Activated CD8-positive, alpha-beta T cell treated with anti-CD3 and anti-CD28 coated beads, Interleukin-2, amount 10 ng/mL, durations not matched to agents 7 days and 5 days (primary cell): ENCODE measurements at regions not wholly inside any gene's neighbourhood (a gene's known extent, or its start where the extent isn't known, plus 50 kb on each side); places are given as distances from the start of the nearest gene placed in this dataset.

ENCODE experiments used
- ATAC-seq: fragments of 150-1000 bp; cut with Tn5 transposase; one replicate; pipeline ENCODE4 v1.10.0; 2021; ENCODE audit warnings: moderate library complexity
- CTCF ChIA-PET: fragments of 350-600 bp; sonication (Branson Sonifier 250); formaldehyde crosslinking; loops from one replicate; lab custom pipeline; 2021; ENCODE audit warnings: antibody characterized with exemption; lab: Charles Lee
- POLR2A ChIA-PET: fragments of 350-600 bp; sonication (Branson Sonifier 250); formaldehyde crosslinking; loops from one replicate; lab custom pipeline; 2021; ENCODE audit warnings: antibody characterized with exemption; lab: Charles Lee
- DNase-seq: peaks from one replicate; pipeline ENCODE4 v3.0.0-alpha.2; 2020
- H3K27ac Mint-ChIP-seq: one replicate; pipeline ENCODE4 v1.8.0; 2021; ENCODE audit warnings: mild to moderate bottlenecking, mixed read lengths
- H3K27me3 Mint-ChIP-seq: one replicate; pipeline ENCODE4 v1.8.0; 2021; ENCODE audit warnings: low read depth, mixed read lengths
- H3K36me3 Mint-ChIP-seq: one replicate; pipeline ENCODE4 v1.8.0; 2021; ENCODE audit warnings: low read depth, mixed read lengths
- H3K4me1 Mint-ChIP-seq: one replicate; pipeline ENCODE4 v1.8.0; 2021; ENCODE audit warnings: low read depth, mixed read lengths
- H3K4me3 Mint-ChIP-seq: one replicate; pipeline ENCODE4 v1.8.0; 2021; ENCODE audit warnings: mild to moderate bottlenecking, mixed read lengths
- H3K9me3 Mint-ChIP-seq: one replicate; pipeline ENCODE4 v1.8.0; 2022; ENCODE audit warnings: mixed read lengths; ENCODE audit not compliant: insufficient read depth

- Mint-ChIP-seq H3K36me3 (no peaks in the 10 kb centered on the region), H3K27me3 (no peaks in the 10 kb centered on the region), H3K4me1 (no peaks in the 10 kb centered on the region), H3K27ac (no peak overlapping the region), H3K9me3 (no peaks in the 10 kb centered on the region), H3K4me3 (no peak overlapping the region)
- ChIA-PET CTCF (no interaction called here), POLR2A (no interaction called here)
- DNase-seq (no peak), ATAC-seq (no peak)
These were observed 647.6 kb downstream of the BRD1 start for GRCh38 chr22:49179886-49180682.

GRCh38 chr22:49179175-49179574, 648.5 kb downstream of the BRD1 start:
- Mint-ChIP-seq H3K4me3 (no peak overlapping the region), H3K9me3 (no peaks in the 10 kb centered on the region), H3K36me3 (no peaks in the 10 kb centered on the region), H3K27ac (no peak overlapping the region), H3K27me3 (peaks cover 3% of the 10 kb centered on the region), H3K4me1 (no peaks in the 10 kb centered on the region)
- ATAC-seq (no peak), DNase-seq (no peak)
- ChIA-PET CTCF (no interaction called here), POLR2A (no interaction called here)

DNA sequence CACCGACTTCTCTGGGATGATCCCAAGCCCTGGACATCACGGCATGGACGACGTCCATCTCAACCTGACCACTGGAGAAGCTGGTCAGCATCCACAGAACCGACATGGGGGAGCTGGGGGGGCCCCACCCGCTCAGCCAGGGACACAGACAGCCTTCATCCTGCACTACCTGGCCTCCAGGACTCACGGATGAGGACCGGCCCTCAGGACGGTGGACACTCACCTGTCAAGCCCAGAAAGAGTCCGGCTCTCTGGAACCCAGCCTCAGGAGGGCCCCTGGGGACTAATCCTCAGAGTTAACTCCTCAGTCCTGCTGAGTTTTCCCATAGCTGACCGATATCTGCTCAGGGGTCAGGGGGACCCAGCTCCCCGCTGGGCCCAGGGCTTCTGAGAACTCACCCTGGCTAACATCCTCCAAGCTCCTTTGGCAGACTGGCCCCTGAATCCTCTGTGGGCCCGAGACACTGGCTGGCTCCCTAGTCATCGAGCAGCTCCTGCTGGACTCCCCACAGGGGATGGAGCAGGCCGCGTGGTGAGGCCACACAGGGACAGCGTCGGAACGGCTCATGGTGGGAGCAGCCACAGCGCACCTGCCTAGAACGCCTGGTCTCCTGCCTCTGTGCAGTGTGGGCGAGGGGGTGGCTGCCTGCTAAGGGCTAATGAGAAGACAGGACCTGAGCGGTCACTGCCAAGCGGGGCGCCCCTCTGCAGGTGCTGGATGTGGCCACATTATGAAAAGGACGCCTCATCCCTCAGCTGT, 649.2 kb downstream of the BRD1 start:
- peaks cover 3% of the 10 kb centered on the region for H3K27me3 Mint-ChIP-seq
- DNase-seq (no peak), ATAC-seq (no peak)
- no peaks in the 10 kb centered on the region for H3K9me3 Mint-ChIP-seq
- no peaks in the 10 kb centered on the region for H3K4me1 Mint-ChIP-seq
- no peak overlapping the region for H3K4me3 Mint-ChIP-seq
- no peak overlapping the region for H3K27ac Mint-ChIP-seq
- ChIA-PET POLR2A (no interaction called here), CTCF (no interaction called here)
- no peaks in the 10 kb centered on the region for H3K36me3 Mint-ChIP-seq

DNA sequence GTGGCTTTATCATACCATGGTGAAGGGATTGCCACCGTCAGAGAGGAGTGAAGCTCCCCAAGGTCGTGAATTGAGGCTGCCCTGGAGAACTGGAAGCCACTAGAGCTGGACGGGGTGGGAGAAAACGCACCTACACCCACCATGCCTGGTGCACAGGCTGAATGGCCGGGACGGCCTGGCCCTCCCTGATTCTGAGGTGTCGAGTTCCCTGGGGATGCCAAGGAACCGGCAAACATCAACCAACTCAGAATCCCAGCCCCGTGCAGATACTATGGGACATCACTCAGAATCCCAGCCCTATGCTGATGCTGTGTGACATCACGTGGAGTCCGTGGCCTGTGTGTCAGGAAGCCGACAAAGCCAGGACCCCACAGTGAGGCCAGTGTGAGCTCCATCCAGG, 650.0 kb downstream of the BRD1 start:
- no peaks in the 10 kb centered on the region for H3K9me3 Mint-ChIP-seq
- no peaks in the 10 kb centered on the region for H3K4me1 Mint-ChIP-seq
- ATAC-seq, result no peak
- H3K27ac Mint-ChIP-seq, result no peak overlapping the region
- CTCF ChIA-PET, result no interaction called here
- no peak overlapping the region for H3K4me3 Mint-ChIP-seq
- no peak for DNase-seq
- no peaks in the 10 kb centered on the region for H3K36me3 Mint-ChIP-seq
- POLR2A ChIA-PET, result no interaction called here
- H3K27me3 Mint-ChIP-seq, result peaks cover 3% of the 10 kb centered on the region

DNA sequence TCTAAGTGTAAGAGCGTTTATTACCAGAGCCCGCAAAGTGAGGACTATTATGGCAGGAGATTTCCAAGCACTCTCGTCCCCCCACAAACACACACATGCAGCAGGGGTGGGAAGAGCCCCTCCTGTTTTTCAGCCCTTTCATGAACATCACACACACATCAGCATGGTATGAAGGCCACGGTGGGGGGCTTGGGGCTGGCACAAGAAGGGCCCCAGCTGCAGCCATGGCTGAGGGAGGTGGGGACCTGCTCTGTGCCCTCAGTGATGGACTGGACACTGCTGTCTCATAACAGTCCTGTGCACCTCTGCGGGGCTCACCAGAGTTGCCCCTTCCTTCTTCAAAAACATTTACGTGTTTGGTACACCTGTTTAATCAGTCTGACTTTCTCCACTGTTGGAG, 650.7 kb downstream of the BRD1 start:
- POLR2A ChIA-PET, result no interaction called here
- H3K4me3 Mint-ChIP-seq, result no peak overlapping the region
- no peak overlapping the region for H3K27ac Mint-ChIP-seq
- H3K4me1 Mint-ChIP-seq, result no peaks in the 10 kb centered on the region
- ATAC-seq, result no peak
- DNase-seq, result no peak
- H3K9me3 Mint-ChIP-seq, result no peaks in the 10 kb centered on the region
- CTCF ChIA-PET, result no interaction called here
- peaks cover 3% of the 10 kb centered on the region for H3K27me3 Mint-ChIP-seq
- H3K36me3 Mint-ChIP-seq, result no peaks in the 10 kb centered on the region

DNA sequence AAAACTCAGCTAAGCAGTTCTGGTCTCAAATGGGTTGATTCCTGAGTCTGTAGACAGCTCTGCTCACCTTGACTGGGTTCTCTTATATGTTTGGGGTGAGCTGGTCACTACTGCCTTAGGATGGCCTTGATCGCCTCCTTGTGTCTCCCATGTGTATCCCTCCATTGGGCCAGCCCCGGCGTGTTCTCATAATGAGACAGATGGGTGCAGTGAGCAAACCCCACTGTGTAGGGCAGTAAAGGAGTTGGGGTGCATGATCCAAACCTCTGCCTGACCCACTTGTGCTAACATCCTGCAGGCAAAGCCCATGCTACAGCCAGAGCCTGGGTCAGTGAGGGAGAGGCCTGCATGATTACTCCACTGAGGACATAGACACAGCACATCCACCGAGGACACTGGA, 657.6 kb downstream of the BRD1 start:
- H3K9me3 Mint-ChIP-seq, result peaks cover 4% of the 10 kb centered on the region
- no peaks in the 10 kb centered on the region for H3K36me3 Mint-ChIP-seq
- H3K4me3 Mint-ChIP-seq, result no peak overlapping the region
- H3K27ac Mint-ChIP-seq, result no peak overlapping the region
- peaks cover 3% of the 10 kb centered on the region for H3K27me3 Mint-ChIP-seq
- no peaks in the 10 kb centered on the region for H3K4me1 Mint-ChIP-seq
- ATAC-seq (no peak), DNase-seq (no peak)
- ChIA-PET POLR2A (no interaction called here), CTCF (no interaction called here)

DNA sequence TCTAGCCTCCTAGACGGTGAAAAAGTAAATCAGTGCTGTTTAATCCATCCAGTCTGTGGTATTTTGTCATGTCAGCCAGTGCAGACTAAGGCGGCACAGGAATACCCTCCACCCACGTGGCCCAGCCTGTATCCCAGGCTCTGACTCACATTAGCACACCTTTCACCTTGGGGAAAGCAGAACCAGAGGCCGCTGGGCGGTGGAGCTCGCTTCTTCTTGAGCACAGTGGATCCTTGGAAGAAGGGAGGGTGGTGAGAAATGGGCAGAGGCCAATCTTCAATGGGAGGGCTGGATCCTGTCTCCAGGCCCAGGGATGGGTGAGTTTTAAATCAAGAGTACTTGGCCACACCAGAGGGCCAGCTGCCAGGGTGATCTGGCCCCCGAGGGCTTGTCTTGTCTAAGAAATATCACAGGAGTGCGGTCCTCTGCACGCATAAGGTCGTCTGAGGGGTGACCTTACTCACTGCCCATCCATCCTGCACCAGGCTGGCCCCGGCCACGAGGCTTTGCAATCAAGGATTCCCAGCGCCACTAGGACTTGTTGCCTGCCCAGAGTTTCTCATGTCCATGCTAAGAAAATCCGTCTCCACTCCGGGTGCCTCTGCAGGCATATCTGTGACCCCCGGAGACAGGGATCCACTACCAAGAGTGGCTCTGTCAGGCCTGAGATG, 658.5 kb downstream of the BRD1 start:
- H3K9me3 Mint-ChIP-seq, result peaks cover 4% of the 10 kb centered on the region
- H3K36me3 Mint-ChIP-seq, result no peaks in the 10 kb centered on the region
- ChIA-PET CTCF (no interaction called here), POLR2A (no interaction called here)
- no peak overlapping the region for H3K4me3 Mint-ChIP-seq
- H3K27me3 Mint-ChIP-seq, result no peaks in the 10 kb centered on the region
- H3K27ac Mint-ChIP-seq, result no peak overlapping the region
- H3K4me1 Mint-ChIP-seq, result no peaks in the 10 kb centered on the region
- DNase-seq (no peak), ATAC-seq (no peak)

GRCh38 chr22:49168219-49168813, 659.4 kb downstream of the BRD1 start:
- no peak for ATAC-seq
- Mint-ChIP-seq H3K27ac (no peak overlapping the region), H3K9me3 (peaks cover 4% of the 10 kb centered on the region), H3K36me3 (no peaks in the 10 kb centered on the region), H3K4me1 (no peaks in the 10 kb centered on the region), H3K4me3 (no peak overlapping the region), H3K27me3 (no peaks in the 10 kb centered on the region)
- CTCF ChIA-PET, result no interaction called here
- no peak for DNase-seq
- POLR2A ChIA-PET, result no interaction called here

DNA sequence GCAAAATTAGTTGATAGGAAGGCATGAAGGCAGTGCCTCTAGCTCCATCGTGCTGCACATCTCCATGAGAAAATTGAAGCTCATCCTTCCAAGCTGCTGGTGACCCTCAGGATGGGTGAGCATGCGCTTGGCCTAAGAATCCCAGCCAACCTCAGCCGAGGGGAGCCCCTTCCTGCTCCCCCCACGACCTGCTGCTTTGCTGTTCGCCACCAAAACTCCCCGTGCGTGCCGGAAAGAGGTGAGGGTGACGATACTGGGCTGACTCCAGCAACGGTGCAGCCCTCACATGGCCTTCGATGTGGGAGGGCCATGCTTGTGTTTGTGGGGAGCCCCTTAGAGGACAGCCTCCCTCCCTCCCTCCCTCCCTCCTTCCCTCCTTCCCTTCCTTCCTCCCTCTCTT, 660.9 kb downstream of the BRD1 start:
- H3K4me3 Mint-ChIP-seq, result no peak overlapping the region
- H3K4me1 Mint-ChIP-seq, result no peaks in the 10 kb centered on the region
- DNase-seq (no peak), ATAC-seq (no peak)
- no peaks in the 10 kb centered on the region for H3K36me3 Mint-ChIP-seq
- ChIA-PET POLR2A (no interaction called here), CTCF (no interaction called here)
- no peaks in the 10 kb centered on the region for H3K27me3 Mint-ChIP-seq
- peaks cover 4% of the 10 kb centered on the region for H3K9me3 Mint-ChIP-seq
- no peak overlapping the region for H3K27ac Mint-ChIP-seq

DNA sequence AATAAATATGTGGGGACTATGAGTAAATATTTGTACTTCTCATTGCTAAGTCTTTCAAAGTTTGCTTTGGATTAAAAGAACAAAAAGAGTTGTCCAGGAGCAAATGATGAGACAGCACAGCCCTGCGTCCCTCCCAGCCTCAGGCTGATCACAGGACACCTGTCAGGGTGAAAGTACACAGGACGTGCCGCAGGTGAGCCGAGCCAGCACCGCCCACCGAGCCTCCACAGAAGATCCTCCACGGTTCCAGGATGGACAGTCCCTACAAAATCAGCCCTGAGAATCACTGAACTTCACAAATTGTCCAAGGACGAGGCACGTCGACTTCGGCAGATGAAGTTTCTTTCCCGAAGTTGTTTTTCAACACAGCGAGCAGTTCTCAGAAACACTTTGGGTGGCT, 661.5 kb downstream of the BRD1 start:
- H3K4me1 Mint-ChIP-seq, result no peaks in the 10 kb centered on the region
- H3K36me3 Mint-ChIP-seq, result no peaks in the 10 kb centered on the region
- H3K27ac Mint-ChIP-seq, result no peak overlapping the region
- H3K27me3 Mint-ChIP-seq, result no peaks in the 10 kb centered on the region
- DNase-seq (no peak), ATAC-seq (no peak)
- POLR2A ChIA-PET, result no interaction called here
- H3K9me3 Mint-ChIP-seq, result peaks cover 4% of the 10 kb centered on the region
- CTCF ChIA-PET, result no interaction called here
- H3K4me3 Mint-ChIP-seq, result no peak overlapping the region

DNA sequence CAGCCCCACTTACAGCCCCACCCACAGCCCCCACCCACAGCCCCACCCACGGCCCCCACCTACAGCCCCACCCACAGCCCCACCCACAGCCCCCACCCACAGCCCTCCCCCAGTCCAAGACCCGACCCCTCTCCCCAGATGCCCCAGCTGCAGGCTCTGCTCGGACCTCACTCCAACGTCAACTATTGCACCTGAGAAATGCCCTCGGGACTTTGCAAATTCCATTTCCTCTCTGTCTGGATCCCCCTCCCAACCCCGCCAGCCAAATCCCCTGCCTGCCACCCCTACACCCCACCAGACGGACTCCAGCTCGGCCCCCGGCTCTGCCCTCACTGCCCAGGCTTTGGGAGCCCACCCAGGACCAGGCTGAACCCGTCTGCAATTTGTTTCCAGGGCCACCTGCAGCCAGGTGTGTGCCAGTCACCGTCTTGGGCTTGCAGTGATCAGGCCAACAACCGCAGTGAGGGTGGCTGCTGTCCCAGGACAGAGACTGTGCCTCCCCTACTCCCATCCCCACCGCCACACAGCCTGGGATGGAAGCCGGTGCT, 662.8 kb downstream of the BRD1 start:
- Mint-ChIP-seq H3K9me3 (no peaks in the 10 kb centered on the region), H3K27ac (no peak overlapping the region), H3K4me1 (no peaks in the 10 kb centered on the region), H3K36me3 (no peaks in the 10 kb centered on the region), H3K27me3 (no peaks in the 10 kb centered on the region), H3K4me3 (no peak overlapping the region)
- ATAC-seq (no peak), DNase-seq (no peak)
- CTCF ChIA-PET, result no interaction called here
- POLR2A ChIA-PET, result no interaction called here
